K562 (cell line): ENCODE measurements at regions not wholly inside any gene's neighbourhood (a gene's known extent, or its start where the extent isn't known, plus 50 kb on each side); places are given as distances from the start of the nearest gene placed in this dataset.

ENCODE experiments used
- ATAC-seq: fragments of 200-7000 bp; cut with Tn5 transposase; 3 replicates; pipeline ENCODE4 v1.9.1; 2020; ENCODE audit warnings: moderate library complexity
- BruUV-seq: library from RNA; stranded (reverse); fragments of 400-500 nt; replicated peaks from 2 replicates; lab custom pipeline; 2021; lab: Mats Ljungman, UMichigan
- CTCF ChIA-PET: fragments of 300-600 bp; formaldehyde crosslinking; extraction: SDS; loops from one replicate; lab custom pipeline; 2021; ENCODE audit warnings: low intra/inter-chr PET ratio; lab: Yijun Ruan, JAX
- POLR2A ChIA-PET: fragments of 300-600, 350-650 bp; sonication (Branson Sonifier 250); formaldehyde crosslinking; extraction: SDS; loops from one replicate; lab custom pipeline; 2021; ENCODE audit warnings: antibody characterized with exemption, inconsistent platforms; lab: Yijun Ruan, JAX
- DNase-seq, 4 experiments: peaks; one replicate each; pipeline versions ENCODE4 v3.0.0 to v3.0.0-alpha.2; 2011 to 2018; ENCODE audit warnings: low spot score in 3 of 4, mixed read lengths in 3 of 4; ENCODE audit errors: extremely low read depth in 1 of 4
- FAIRE-seq: peaks from 2 replicates; lab custom pipeline; 2011; peaks lifted over from hg19 to GRCh38; lab: Jason Lieb, UNC
- H2AFZ ChIP-seq: 2 replicates; pipeline ENCODE4 v1.6.0; 2011; ENCODE audit warnings: low read depth, low read length, control low read depth, inconsistent platforms
- H3K27ac ChIP-seq: fragments of 200-600 bp; 3 replicates; pipeline ENCODE4 v1.8.0; 2011; ENCODE audit warnings: low read depth, mild to moderate bottlenecking, control low read depth, inconsistent platforms, low read length, moderate library complexity, mixed read lengths; ENCODE audit errors: extremely low read depth
- H3K27me3 ChIP-seq, 2 experiments: fragments of 300-600 bp in 1 of 2; 2 replicates in 1 of 2; 3 replicates in 1 of 2; pipeline versions ENCODE4 v1.6.0 to v1.8.0; 2011; ENCODE audit warnings: inconsistent platforms in 2 of 2, low read length in 2 of 2, mild to moderate bottlenecking in 1 of 2, mixed read lengths in 1 of 2, moderate library complexity in 1 of 2; ENCODE audit not compliant: control insufficient read depth in 2 of 2, insufficient read depth in 2 of 2
- H3K36me3 ChIP-seq: fragments of 300-600 bp; 3 replicates; pipeline ENCODE4 v1.8.0; 2011; ENCODE audit warnings: mild to moderate bottlenecking, low read length, inconsistent platforms; ENCODE audit not compliant: control insufficient read depth, insufficient read depth
- H3K4me1 ChIP-seq, 2 experiments: fragments of 200-600 bp in 1 of 2; replicated peaks in 1 of 2; 2 replicates in 1 of 2; 3 replicates in 1 of 2; pipeline versions ENCODE4 v1.5.1 to v1.8.0; 2011; ENCODE audit warnings: inconsistent platforms in 2 of 2, low read length in 2 of 2, mild to moderate bottlenecking in 1 of 2, mixed read lengths in 1 of 2, moderate library complexity in 1 of 2; ENCODE audit not compliant: control insufficient read depth in 2 of 2, insufficient read depth in 2 of 2
- H3K4me2 ChIP-seq: 2 replicates; pipeline ENCODE4 v1.6.1; 2011; ENCODE audit warnings: low read length, control low read depth, inconsistent platforms, mixed read lengths; ENCODE audit not compliant: insufficient read depth
- H3K4me3 ChIP-seq: fragments of 200-600 bp; sonication (generic), shearing (Covaris generic); 2 replicates; pipeline ENCODE4 v1.5.1; 2016; ENCODE audit warnings: control low read depth, inconsistent platforms
- H3K79me2 ChIP-seq: fragments of 200-600 bp; 3 replicates; pipeline ENCODE4 v1.8.0; 2011; ENCODE audit warnings: low read length, inconsistent platforms; ENCODE audit not compliant: control insufficient read depth, insufficient read depth
- H3K9ac ChIP-seq, 2 experiments: 2 replicates each; pipeline versions ENCODE4 v1.6.0 to v1.6.1; 2011; ENCODE audit warnings: low read depth in 2 of 2, low read length in 2 of 2, control low read depth in 1 of 2, inconsistent platforms in 1 of 2, mild to moderate bottlenecking in 1 of 2, mixed read lengths in 1 of 2; ENCODE audit not compliant: insufficient read depth in 1 of 2
- H3K9me1 ChIP-seq: one replicate; pipeline ENCODE4 v1.6.0; 2011; ENCODE audit warnings: inconsistent platforms, mild to moderate bottlenecking, low read length, moderate library complexity; ENCODE audit not compliant: control insufficient read depth, insufficient read depth
- H3K9me3 ChIP-seq: replicated peaks from 2 replicates; pipeline ENCODE4 v1.5.1; 2011; ENCODE audit warnings: low read depth, low read length, inconsistent platforms; ENCODE audit not compliant: control insufficient read depth, insufficient read depth
- H4K20me1 ChIP-seq: replicated peaks from 2 replicates; pipeline ENCODE4 v1.6.1; 2011; ENCODE audit warnings: low read length, inconsistent platforms, mixed read lengths; ENCODE audit not compliant: control insufficient read depth, insufficient read depth
- FOXJ3 ChIP-seq: sonication (generic); formaldehyde crosslinking; IDR thresholded peaks from 2 replicates; pipeline ENCODE4 v1.4.0; 2020; ENCODE audit warnings: mild to moderate bottlenecking, missing genetic modification reagents
- MEF2A ChIP-seq: IDR thresholded peaks from 2 replicates; pipeline ENCODE4 v1.6.1; 2011; ENCODE audit warnings: low read depth, mild to moderate bottlenecking, low read length, moderate library complexity; ENCODE audit not compliant: control insufficient read depth
- SOX6 ChIP-seq: fragments of 450-650 bp; IDR thresholded peaks from 2 replicates; pipeline ENCODE4 v1.6.1; 2014; ENCODE audit warnings: mild to moderate bottlenecking
- ZNF79 ChIP-seq: fragments of 250-450 bp; sonication (Bioruptor Pico); IDR thresholded peaks from 2 replicates; pipeline ENCODE4 v1.4.0; 2020; ENCODE audit warnings: low read depth, mild to moderate bottlenecking, moderate library complexity
- WGBS: fragments of 100-300 bp; shearing (Covaris generic); methylation state at CpG from one replicate; pipeline ENCODE4 v1.1.6; 2016; ENCODE audit warnings: low coverage, mixed read lengths; ENCODE audit not compliant: insufficient coverage; ENCODE audit errors: missing lambda C conversion rate; 5-methylcytosine and 5-hydroxymethylcytosine counted together
- in situ Hi-C: fragments of 300-500 bp; cut with MboI; formaldehyde crosslinking; loops from 4 replicates; pipeline ENCODE4 v1.15.0; 2018; ENCODE audit warnings: inconsistent platforms, mixed read lengths
- intact Hi-C: fragments of 100-400 bp; cut with micrococcal nuclease; formaldehyde crosslinking; loops from 2 replicates; pipeline ENCODE4 v1.14.2; 2022
- TF ChIP-seq, protein P1 (sequence below), 3 experiments: IDR thresholded peaks in 2 of 3; conservative IDR thresholded peaks in 1 of 3; 2 replicates each; pipeline ENCODE4 v1.5.1; 2011 to 2012; ENCODE audit warnings: low read length in 3 of 3, mild to moderate bottlenecking in 3 of 3, control low read depth in 2 of 3, improper control_type of control experiment in 1 of 3, inconsistent platforms in 1 of 3, low read depth in 1 of 3, mixed read lengths in 1 of 3, moderate library complexity in 1 of 3; ENCODE audit not compliant: insufficient read depth in 2 of 3
- TF ChIP-seq, protein P2 (sequence below): fragments of 450-650 bp; formaldehyde crosslinking; IDR thresholded peaks from 2 replicates; pipeline ENCODE4 v1.4.0; 2020; ENCODE audit warnings: mild to moderate bottlenecking, mixed read lengths

DNA sequence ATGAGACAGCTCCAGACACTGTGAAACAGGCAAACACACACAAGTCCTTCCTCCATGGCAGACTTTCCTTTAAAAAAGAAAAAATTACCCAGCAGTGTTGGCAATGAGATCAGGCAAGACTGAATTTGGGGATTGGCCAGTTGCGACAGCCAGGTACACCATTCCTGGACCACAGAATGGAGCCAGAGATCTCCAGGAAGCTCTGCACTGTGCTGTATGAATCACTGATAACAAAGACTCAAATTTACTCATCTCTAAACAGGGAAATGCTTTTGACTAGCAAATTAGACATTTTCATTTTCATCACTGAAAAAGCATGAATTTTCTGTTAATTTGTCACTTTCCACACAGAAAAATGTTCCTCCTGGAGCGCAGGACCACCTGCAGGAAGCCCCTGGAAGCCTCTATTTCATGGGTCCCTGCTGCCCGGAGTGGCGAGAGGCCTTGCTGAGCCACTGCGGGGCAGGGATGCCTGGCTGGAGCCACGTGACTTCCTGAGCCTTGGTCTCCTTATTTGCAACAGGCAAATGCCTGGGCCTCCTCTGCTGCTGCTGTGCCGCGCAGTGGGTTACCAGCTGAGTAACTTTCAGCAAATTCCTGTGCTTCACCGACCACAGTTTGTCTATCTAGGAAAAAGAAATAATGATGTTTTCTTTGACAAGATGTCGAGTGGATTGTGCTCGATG lies 185.9 kb upstream of the ZNF618 start (continued):
- TF ChIP-seq, protein P1, sequence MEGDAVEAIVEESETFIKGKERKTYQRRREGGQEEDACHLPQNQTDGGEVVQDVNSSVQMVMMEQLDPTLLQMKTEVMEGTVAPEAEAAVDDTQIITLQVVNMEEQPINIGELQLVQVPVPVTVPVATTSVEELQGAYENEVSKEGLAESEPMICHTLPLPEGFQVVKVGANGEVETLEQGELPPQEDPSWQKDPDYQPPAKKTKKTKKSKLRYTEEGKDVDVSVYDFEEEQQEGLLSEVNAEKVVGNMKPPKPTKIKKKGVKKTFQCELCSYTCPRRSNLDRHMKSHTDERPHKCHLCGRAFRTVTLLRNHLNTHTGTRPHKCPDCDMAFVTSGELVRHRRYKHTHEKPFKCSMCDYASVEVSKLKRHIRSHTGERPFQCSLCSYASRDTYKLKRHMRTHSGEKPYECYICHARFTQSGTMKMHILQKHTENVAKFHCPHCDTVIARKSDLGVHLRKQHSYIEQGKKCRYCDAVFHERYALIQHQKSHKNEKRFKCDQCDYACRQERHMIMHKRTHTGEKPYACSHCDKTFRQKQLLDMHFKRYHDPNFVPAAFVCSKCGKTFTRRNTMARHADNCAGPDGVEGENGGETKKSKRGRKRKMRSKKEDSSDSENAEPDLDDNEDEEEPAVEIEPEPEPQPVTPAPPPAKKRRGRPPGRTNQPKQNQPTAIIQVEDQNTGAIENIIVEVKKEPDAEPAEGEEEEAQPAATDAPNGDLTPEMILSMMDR (IDR thresholded peaks at IDR 0.05 in 2 of 3, conservative IDR thresholded peaks at IDR 0.05 in 1 of 3; ENCODE audit: insufficient read depth in 2 of 3, low read depth in 1 of 3, low read length in 3 of 3) = no peak
- TF ChIP-seq, protein P2, sequence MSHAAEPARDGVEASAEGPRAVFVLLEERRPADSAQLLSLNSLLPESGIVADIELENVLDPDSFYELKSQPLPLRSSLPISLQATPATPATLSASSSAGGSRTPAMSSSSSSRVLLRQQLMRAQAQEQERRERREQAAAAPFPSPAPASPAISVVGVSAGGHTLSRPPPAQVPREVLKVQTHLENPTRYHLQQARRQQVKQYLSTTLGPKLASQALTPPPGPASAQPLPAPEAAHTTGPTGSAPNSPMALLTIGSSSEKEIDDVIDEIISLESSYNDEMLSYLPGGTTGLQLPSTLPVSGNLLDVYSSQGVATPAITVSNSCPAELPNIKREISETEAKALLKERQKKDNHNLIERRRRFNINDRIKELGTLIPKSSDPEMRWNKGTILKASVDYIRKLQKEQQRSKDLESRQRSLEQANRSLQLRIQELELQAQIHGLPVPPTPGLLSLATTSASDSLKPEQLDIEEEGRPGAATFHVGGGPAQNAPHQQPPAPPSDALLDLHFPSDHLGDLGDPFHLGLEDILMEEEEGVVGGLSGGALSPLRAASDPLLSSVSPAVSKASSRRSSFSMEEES = peak; percentile 33; the same call in 1 of the 2 replicates
- no peak for TF ChIP-seq FOXJ3 (CRISPR knock-in tag)

DNA sequence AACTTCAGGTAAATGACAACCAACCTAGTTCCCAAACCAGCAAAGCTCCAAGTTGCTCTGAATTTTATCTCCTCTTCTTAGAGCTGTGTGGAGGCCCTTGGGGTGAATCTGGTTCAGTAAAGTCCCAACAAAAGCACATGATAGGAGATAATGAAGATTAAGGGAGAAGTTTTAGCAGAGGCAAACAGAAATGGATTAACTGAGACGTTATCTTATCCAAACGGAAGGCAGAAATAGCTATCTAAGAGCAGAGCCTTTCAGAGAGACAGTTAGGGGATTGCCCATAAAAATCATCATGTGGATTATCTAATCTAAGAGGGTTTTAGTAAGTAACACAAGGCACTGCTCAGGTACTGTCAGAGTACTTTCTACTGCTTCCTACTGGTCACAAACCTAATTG lies 183.9 kb upstream of the ZNF618 start:
- H3K9me3 ChIP-seq = no peaks in the 10 kb centered on the region; the same call in 1 of the 2 replicates
- no peak overlapping the region for H3K9ac ChIP-seq
- no peaks in the 10 kb centered on the region for H3K79me2 ChIP-seq
- no peak overlapping the region for H3K4me2 ChIP-seq
- BruUV-seq = no TSS peak
- DNase-seq (no peak), ATAC-seq (no peak), FAIRE-seq (no peak)
- 3% methylated on average over 2 of the region's 2 CpGs for WGBS
- peak; percentile 42; the same call in 1 of the 2 replicates for TF ChIP-seq SOX6
- no peak for TF ChIP-seq MEF2A
- peak; percentile 71; the same call in 1 of the 2 replicates for TF ChIP-seq ZNF79 (CRISPR knock-in tag)
- ChIA-PET CTCF (no interaction called here), POLR2A (no interaction called here)
- no peaks in the 10 kb centered on the region; the same call in 2 of the 3 replicates for H3K36me3 ChIP-seq
- H4K20me1 ChIP-seq = no peaks in the 10 kb centered on the region
- no peaks in the 10 kb centered on the region; a peak in 1 of 5 replicates for H3K4me1 ChIP-seq
- in situ Hi-C loops (no loop called here), intact Hi-C loops (no loop called here)
- H2AFZ ChIP-seq = no peak overlapping the region
- peaks cover 11 to 29% of the 10 kb centered on the region in 2 experiments; a peak in 3 of 5 replicates for H3K27me3 ChIP-seq
- no peak overlapping the region for H3K4me3 ChIP-seq
- no peak overlapping the region for H3K27ac ChIP-seq
- no peaks in the 10 kb centered on the region for H3K9me1 ChIP-seq
